PC-9 (cell line): ENCODE measurements at regions not wholly inside any gene's neighbourhood (a gene's known extent, or its start where the extent isn't known, plus 50 kb on each side); places are given as distances from the start of the nearest gene placed in this dataset.

Experiments used
- BruUV-seq: library from RNA; stranded (reverse); fragments of 400-500 nt; replicated peaks from 2 replicates; lab custom pipeline; 2021; lab: Mats Ljungman, UMichigan
- CTCF ChIA-PET: fragments of 300-600 bp; sonication (Branson Sonifier 250); formaldehyde crosslinking; loops from one replicate; lab custom pipeline; 2022; ENCODE audit warnings: antibody characterized with exemption; lab: Charles Lee
- POLR2A ChIA-PET: fragments of 300-600 bp; sonication (Branson Sonifier 250); formaldehyde crosslinking; loops from one replicate; lab custom pipeline; 2022; ENCODE audit warnings: antibody characterized with exemption; ENCODE audit not compliant: unreplicated experiment; lab: Charles Lee
- DNase-seq, 2 experiments: peaks; one replicate each; pipeline versions ENCODE4 v3.0.0 to v3.0.0-alpha.2; 2015 to 2022; ENCODE audit warnings: mixed read lengths in 1 of 2
- H2AFZ ChIP-seq: fragments of 200-600 bp; sonication (generic); 2 replicates; pipeline ENCODE4 v1.8.1; 2017; ENCODE audit warnings: antibody characterized with exemption
- H3F3A ChIP-seq: fragments of 200-600 bp; sonication (generic); 2 replicates; pipeline ENCODE4 v1.8.1; 2017; ENCODE audit warnings: antibody characterized with exemption, mild to moderate bottlenecking, low read depth; ENCODE audit not compliant: insufficient read depth
- H3K27ac ChIP-seq: fragments of 200-600 bp; sonication (generic); 2 replicates; pipeline ENCODE4 v1.6.1; 2016; ENCODE audit warnings: mixed run types
- H3K27me3 ChIP-seq: fragments of 200-600 bp; sonication (generic); 2 replicates; pipeline ENCODE4 v1.6.1; 2016; ENCODE audit warnings: low read depth, mixed run types; ENCODE audit not compliant: insufficient read depth
- H3K36me3 ChIP-seq: fragments of 200-600 bp; sonication (generic); 2 replicates; pipeline ENCODE4 v1.6.1; 2016; ENCODE audit warnings: low read depth, mixed run types
- H3K4me1 ChIP-seq: fragments of 200-600 bp; sonication (generic); replicated peaks from 2 replicates; pipeline ENCODE4 v1.6.1; 2016; ENCODE audit warnings: mixed run types; ENCODE audit not compliant: insufficient read depth
- H3K4me2 ChIP-seq: fragments of 200-600 bp; sonication (generic); 2 replicates; pipeline ENCODE4 v1.6.1; 2017; ENCODE audit warnings: mixed run types
- H3K4me3 ChIP-seq: fragments of 200-600 bp; sonication (generic); 2 replicates; pipeline ENCODE4 v1.6.1; 2016; ENCODE audit warnings: mixed run types
- H3K79me2 ChIP-seq: fragments of 200-600 bp; sonication (generic); 2 replicates; pipeline ENCODE4 v1.6.1; 2017; ENCODE audit warnings: low read depth, mixed run types
- H3K9me2 ChIP-seq: fragments of 200-600 bp; sonication (generic); 2 replicates; pipeline ENCODE4 v1.8.1; 2017; ENCODE audit warnings: mild to moderate bottlenecking; ENCODE audit not compliant: insufficient read depth
- H3K9me3 ChIP-seq: fragments of 200-600 bp; sonication (generic); 2 replicates; pipeline ENCODE4 v1.8.1; 2016; ENCODE audit warnings: low read depth; ENCODE audit not compliant: insufficient read depth
- H4K20me1 ChIP-seq: fragments of 200-600 bp; sonication (generic); 2 replicates; pipeline ENCODE4 v1.8.1; 2017; ENCODE audit not compliant: insufficient read depth
- EZH2 ChIP-seq: fragments of 200-600 bp; sonication (generic); IDR thresholded peaks from 2 replicates; pipeline ENCODE4 v1.8.0; 2017; ENCODE audit warnings: antibody characterized with exemption, low read depth
- intact Hi-C: fragments of 100-400 bp; cut with micrococcal nuclease; formaldehyde crosslinking; loops from one replicate; pipeline ENCODE4 v1.10.0; 2022; ENCODE audit not compliant: unreplicated experiment
- TF ChIP-seq, protein P1 (sequence below): fragments of 200-600 bp; sonication (generic); conservative IDR thresholded peaks from 2 replicates; pipeline ENCODE4 v1.6.1; 2017; ENCODE audit warnings: mixed run types, antibody characterized with exemption, mild to moderate bottlenecking, moderate library complexity

DNA sequence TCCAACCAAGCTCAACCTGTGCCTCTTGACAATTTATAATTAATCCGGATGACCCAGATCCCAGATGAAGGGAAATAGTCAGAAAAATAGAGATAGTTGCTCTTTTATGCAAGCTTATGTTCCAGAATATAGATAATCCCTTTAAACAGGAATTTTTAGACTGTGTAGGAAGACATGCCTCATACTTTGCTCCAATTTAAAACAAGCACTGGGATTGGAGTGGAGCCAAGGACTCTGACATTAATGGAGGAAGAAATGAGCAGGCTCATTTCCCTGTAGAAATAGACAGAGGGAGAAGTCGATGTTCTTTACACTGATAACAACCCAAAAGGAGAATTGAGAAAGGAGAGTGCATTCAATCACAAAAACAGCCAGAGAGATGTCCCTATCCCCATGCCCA lies 70.1 kb upstream of the LRRC55 start:
- CTCF ChIA-PET, result no interaction called here
- Histone ChIP-seq H3K27me3 (no peaks in the 10 kb centered on the region), H3K27ac (no peak overlapping the region), H4K20me1 (no peaks in the 10 kb centered on the region), H3K4me2 (no peak overlapping the region), H3K4me1 (no peaks in the 10 kb centered on the region; the same call in 1 of the 2 replicates), H2AFZ (no peak overlapping the region), H3K9me2 (no peaks in the 10 kb centered on the region), H3K36me3 (no peaks in the 10 kb centered on the region), H3F3A (no peaks in the 10 kb centered on the region), H3K9me3 (no peaks in the 10 kb centered on the region; the same call in 1 of the 2 replicates), H3K79me2 (no peaks in the 10 kb centered on the region), H3K4me3 (no peak overlapping the region)
- BruUV-seq, result no TSS peak
- POLR2A ChIA-PET, result no interaction called here
- no peak for DNase-seq
- no peak for TF ChIP-seq EZH2
- TF ChIP-seq, protein P1, sequence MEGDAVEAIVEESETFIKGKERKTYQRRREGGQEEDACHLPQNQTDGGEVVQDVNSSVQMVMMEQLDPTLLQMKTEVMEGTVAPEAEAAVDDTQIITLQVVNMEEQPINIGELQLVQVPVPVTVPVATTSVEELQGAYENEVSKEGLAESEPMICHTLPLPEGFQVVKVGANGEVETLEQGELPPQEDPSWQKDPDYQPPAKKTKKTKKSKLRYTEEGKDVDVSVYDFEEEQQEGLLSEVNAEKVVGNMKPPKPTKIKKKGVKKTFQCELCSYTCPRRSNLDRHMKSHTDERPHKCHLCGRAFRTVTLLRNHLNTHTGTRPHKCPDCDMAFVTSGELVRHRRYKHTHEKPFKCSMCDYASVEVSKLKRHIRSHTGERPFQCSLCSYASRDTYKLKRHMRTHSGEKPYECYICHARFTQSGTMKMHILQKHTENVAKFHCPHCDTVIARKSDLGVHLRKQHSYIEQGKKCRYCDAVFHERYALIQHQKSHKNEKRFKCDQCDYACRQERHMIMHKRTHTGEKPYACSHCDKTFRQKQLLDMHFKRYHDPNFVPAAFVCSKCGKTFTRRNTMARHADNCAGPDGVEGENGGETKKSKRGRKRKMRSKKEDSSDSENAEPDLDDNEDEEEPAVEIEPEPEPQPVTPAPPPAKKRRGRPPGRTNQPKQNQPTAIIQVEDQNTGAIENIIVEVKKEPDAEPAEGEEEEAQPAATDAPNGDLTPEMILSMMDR, result no peak
- intact Hi-C loops, result no loop called here

DNA sequence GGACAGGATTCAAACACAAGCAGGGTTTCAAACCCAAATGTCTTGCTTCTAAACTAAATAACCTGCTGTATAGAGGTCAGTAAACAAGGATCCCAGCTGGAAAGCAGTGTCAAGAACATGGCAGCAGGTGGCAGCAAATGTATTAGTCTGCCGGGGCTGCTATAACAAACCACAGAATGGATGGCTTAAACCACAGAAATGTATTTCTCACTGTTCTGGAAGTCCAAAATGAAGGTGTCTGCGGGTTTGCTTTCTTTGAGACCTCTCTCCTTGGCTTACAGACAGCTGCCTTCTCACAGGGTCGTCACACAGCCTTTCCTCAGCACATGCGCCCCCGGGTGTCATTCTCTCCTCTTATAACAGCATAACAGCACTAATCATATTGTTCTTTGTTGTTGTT lies 65.1 kb upstream of the LRRC55 start:
- Histone ChIP-seq H3K9me2 (no peaks in the 10 kb centered on the region), H3K36me3 (no peaks in the 10 kb centered on the region), H4K20me1 (no peaks in the 10 kb centered on the region), H3K4me2 (no peak overlapping the region), H3K4me1 (peaks cover 8% of the 10 kb centered on the region), H3K27me3 (no peaks in the 10 kb centered on the region), H3K4me3 (no peak overlapping the region), H3K9me3 (0 out of 2 replicates have a peak, but pooled peaks cover 8% of the 10 kb centered on the region), H2AFZ (no peak overlapping the region), H3K27ac (no peak overlapping the region), H3F3A (no peaks in the 10 kb centered on the region), H3K79me2 (no peaks in the 10 kb centered on the region)
- DNase-seq, result peak; percentile 34 to 65
- ChIA-PET POLR2A (interaction anchor here (0.7 kb wide), 1 partner anchor 410 kb away, joined by 5 read pairs; no protein-coding TSS in a partner anchor), CTCF (no interaction called here)
- intact Hi-C loops, result loop anchor here (1.0 kb wide), 6 partner anchors 133 to 275 kb away; no protein-coding TSS in a partner anchor
- no TSS peak for BruUV-seq
- TF ChIP-seq, protein P1, result peak; percentile 86
- TF ChIP-seq EZH2, result no peak

DNA sequence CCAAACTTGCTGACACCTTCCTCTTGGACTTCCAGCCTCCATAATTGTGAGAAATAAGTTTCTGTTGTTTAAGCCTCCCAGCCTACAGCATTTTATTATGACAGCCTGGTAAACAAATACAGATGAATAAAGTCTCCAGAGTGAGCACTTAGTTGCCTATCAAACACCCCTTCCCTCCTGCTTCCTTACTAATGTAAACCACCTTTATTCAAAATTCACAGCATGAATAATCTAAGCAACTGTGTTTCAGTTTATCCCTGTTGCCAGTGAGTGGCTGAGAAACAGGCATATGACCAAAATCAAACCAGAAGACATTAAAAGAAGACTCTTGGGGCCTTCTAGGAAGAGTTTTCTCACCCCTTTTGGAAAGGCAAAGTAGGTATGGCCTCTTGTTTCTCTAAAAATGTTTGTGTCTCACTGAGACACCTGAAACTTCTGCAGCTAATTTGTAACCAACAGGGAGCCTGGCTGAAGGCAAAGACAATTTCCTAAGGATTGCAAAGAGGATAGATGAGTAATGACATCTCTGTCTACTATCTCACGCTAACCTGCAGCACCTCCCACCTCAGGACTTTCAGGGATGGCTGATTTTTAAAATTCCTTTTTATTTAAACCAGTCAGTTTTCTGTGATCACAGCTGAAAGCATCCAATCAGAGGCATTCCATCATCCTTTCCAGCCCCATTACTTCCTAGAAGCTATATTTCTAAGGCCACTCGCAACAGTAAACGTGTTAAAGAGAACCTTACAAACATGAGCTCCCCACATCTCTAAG lies 61.4 kb upstream of the LRRC55 start:
- H3K9me2 ChIP-seq, result no peaks in the 10 kb centered on the region
- H3K4me2 ChIP-seq, result no peak overlapping the region
- intact Hi-C loops, result no loop called here
- 0 out of 2 replicates have a peak, but pooled peaks cover 8% of the 10 kb centered on the region for H3K9me3 ChIP-seq
- no TSS peak for BruUV-seq
- no peaks in the 10 kb centered on the region for H3K27me3 ChIP-seq
- H3F3A ChIP-seq, result no peaks in the 10 kb centered on the region
- no peak overlapping the region for H3K27ac ChIP-seq
- CTCF ChIA-PET, result no interaction called here
- no peaks in the 10 kb centered on the region for H4K20me1 ChIP-seq
- POLR2A ChIA-PET, result interaction anchor here (0.5 kb wide), 1 partner anchor 68 kb away, joined by 3 read pairs; no protein-coding TSS in a partner anchor
- no peaks in the 10 kb centered on the region for H3K36me3 ChIP-seq
- no peak for DNase-seq
- H2AFZ ChIP-seq, result no peak overlapping the region
- peaks cover 29% of the 10 kb centered on the region for H3K4me1 ChIP-seq
- TF ChIP-seq, protein P1, result no peak
- no peak for TF ChIP-seq EZH2
- H3K79me2 ChIP-seq, result no peaks in the 10 kb centered on the region
- H3K4me3 ChIP-seq, result no peak overlapping the region
